Stimulated activated CD4-positive, alpha-beta T cell treated with anti-CD3 and anti-CD28 coated beads, Interleukin-15, amount 100 ng/mL, for 48 hours (primary cell): ENCODE measurements at regions not wholly inside any gene's neighbourhood (a gene's known extent, or its start where the extent isn't known, plus 50 kb on each side); places are given as distances from the start of the nearest gene placed in this dataset.

Source experiments
- DNase-seq, 2 donors: peaks; one replicate each; pipeline ENCODE4 v3.0.0-alpha.2; 2020; ENCODE audit warnings: low read depth in 2 of 2

- DNase-seq, result peak in 1 of 2 donors; percentile 18
Measured at GRCh38 chr3:5304789-5305683, 117.5 kb downstream of the EDEM1 start.

GRCh38 chr3:5305684-5305989, 118.1 kb downstream of the EDEM1 start:
- DNase-seq, result no peak

GRCh38 chr3:5309171-5309570, 121.7 kb downstream of the EDEM1 start:
- no peak for DNase-seq

- no peak for DNase-seq
Measured at GRCh38 chr3:5309602-5310001, 122.1 kb downstream of the EDEM1 start.

GRCh38 chr3:5310509-5310908, 123.0 kb downstream of the EDEM1 start:
- DNase-seq, result no peak

GRCh38 chr3:5312290-5312689, 124.8 kb downstream of the EDEM1 start:
- DNase-seq, result no peak

- no peak for DNase-seq
Measured at GRCh38 chr3:5314897-5315296, 127.4 kb downstream of the EDEM1 start.

GRCh38 chr3:5317557-5317956, 130.1 kb downstream of the EDEM1 start:
- no peak for DNase-seq

GRCh38 chr3:5319454-5319853, 131.9 kb downstream of the EDEM1 start:
- DNase-seq, result no peak

GRCh38 chr3:5321666-5322340, 134.3 kb downstream of the EDEM1 start:
- DNase-seq, result no peak

GRCh38 chr3:5324780-5325179, 137.3 kb downstream of the EDEM1 start:
- no peak for DNase-seq

GRCh38 chr3:5330152-5330810, 142.8 kb downstream of the EDEM1 start:
- peak; percentile 15 to 43 for DNase-seq

GRCh38 chr3:5331567-5332269, 144.2 kb downstream of the EDEM1 start:
- no peak for DNase-seq

- no peak for DNase-seq
Measured at GRCh38 chr3:5332270-5332956, 144.9 kb downstream of the EDEM1 start.

GRCh38 chr3:5339967-5340535, 152.5 kb downstream of the EDEM1 start:
- no peak for DNase-seq

- DNase-seq, result no peak
Measured at GRCh38 chr3:5341610-5342009, 154.1 kb downstream of the EDEM1 start.

GRCh38 chr3:5343459-5343858, 156.0 kb downstream of the EDEM1 start:
- DNase-seq, result no peak

GRCh38 chr3:5344707-5345106, 157.2 kb downstream of the EDEM1 start:
- no peak for DNase-seq

GRCh38 chr3:5347486-5347885, 160.0 kb downstream of the EDEM1 start:
- no peak for DNase-seq

- DNase-seq, result no peak
Measured at GRCh38 chr3:5348229-5348902, 160.9 kb downstream of the EDEM1 start.

- no peak for DNase-seq
Measured at GRCh38 chr3:5349343-5349742, 161.8 kb downstream of the EDEM1 start.
